ENCODE measurements at regions not wholly inside any gene's neighbourhood (a gene's known extent, or its start where the extent isn't known, plus 50 kb on each side); places are given as distances from the start of the nearest gene placed in this dataset.

DNA sequence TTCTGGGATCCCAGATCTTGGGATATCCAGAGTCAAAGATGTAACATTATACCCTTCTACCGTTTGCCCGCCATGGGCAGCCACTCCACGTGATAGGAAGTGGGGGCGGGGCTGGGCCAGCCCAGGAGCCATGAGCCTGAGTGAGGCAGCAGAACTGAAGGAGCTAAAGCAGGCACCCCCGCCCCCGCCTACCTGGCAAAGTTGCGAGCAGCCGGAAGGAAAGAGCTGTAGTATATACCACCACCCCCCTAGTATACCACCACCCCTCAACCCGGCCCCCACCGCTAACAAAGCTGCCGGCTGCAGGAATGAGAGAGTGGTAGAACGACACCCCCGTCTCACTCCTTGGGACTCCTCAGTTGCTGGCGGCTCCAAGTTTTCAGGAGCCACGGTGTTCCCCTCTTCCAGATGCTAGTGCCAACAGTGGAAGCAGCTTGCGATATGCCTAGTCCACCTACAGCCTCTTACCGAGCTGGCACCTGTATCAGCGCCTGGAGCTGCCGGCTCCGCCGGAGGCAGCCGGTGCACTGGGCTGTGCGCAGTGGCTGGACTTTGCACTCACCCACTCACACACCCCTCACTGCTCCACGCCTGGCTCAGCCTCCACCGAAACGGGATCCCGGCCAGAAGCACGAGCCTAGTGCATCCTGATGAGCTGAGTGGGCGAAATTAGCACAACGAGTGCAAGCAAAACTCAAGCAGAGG is 230.7 kb upstream of the PRR20A start:
- Histone ChIP-seq H3K9me3 (no peaks in the 10 kb centered on the region), H3K4me3 (no peak overlapping the region), H3K27ac (no peak overlapping the region), H3K4me1 (no peaks in the 10 kb centered on the region), H3K36me3 (no peaks in the 10 kb centered on the region), H3K27me3 (no peaks in the 10 kb centered on the region)
- 91 to 94% methylated on average over 20 to 30 of the region's 30 CpGs for WGBS, 2 donors
- TF ChIP-seq POLR2A (IDR thresholded peaks at IDR 0.05) = no peak
- no peak for TF ChIP-seq EP300 (IDR thresholded peaks at IDR 0.05)
- TF ChIP-seq CTCF (IDR thresholded peaks at IDR 0.05) = no peak
- DNase-seq (ENCODE audit: low spot score in 2 of 2) = no peak

GRCh38 chr13:56917966-56918365 is 222.8 kb upstream of the PRR20A start:
- TF ChIP-seq EP300 (IDR thresholded peaks at IDR 0.05) = no peak
- TF ChIP-seq POLR2A (IDR thresholded peaks at IDR 0.05) = no peak
- no peak for TF ChIP-seq CTCF (IDR thresholded peaks at IDR 0.05)
- WGBS, 2 donors = 97% methylated on average over 3 of the region's 3 CpGs
- H3K4me1 ChIP-seq = no peaks in the 10 kb centered on the region

GRCh38 chr13:56923626-56924140 is 217.0 kb upstream of the PRR20A start:
- DNase-seq (ENCODE audit: low spot score in 2 of 2) = no peak
- H3K36me3 ChIP-seq = no peaks in the 10 kb centered on the region
- H3K4me1 ChIP-seq = no peaks in the 10 kb centered on the region
- H3K4me3 ChIP-seq = no peak overlapping the region
- WGBS, 2 donors = 67 to 68% methylated on average over 2 of the region's 2 CpGs
- H3K27ac ChIP-seq = no peak overlapping the region
- H3K9me3 ChIP-seq = no peaks in the 10 kb centered on the region
- TF ChIP-seq CTCF (IDR thresholded peaks at IDR 0.05) = no peak
- TF ChIP-seq EP300 (IDR thresholded peaks at IDR 0.05) = no peak
- TF ChIP-seq POLR2A (IDR thresholded peaks at IDR 0.05) = no peak
- no peaks in the 10 kb centered on the region for H3K27me3 ChIP-seq

More at GRCh38 chr13:56917966-56918365, 222.8 kb upstream of the PRR20A start:
- no peaks in the 10 kb centered on the region for H3K9me3 ChIP-seq
- no peaks in the 10 kb centered on the region for H3K27me3 ChIP-seq
- DNase-seq (ENCODE audit: low spot score in 2 of 2) = no peak
- no peaks in the 10 kb centered on the region for H3K36me3 ChIP-seq
- no peak overlapping the region for H3K27ac ChIP-seq
- no peak overlapping the region for H3K4me3 ChIP-seq

DNA sequence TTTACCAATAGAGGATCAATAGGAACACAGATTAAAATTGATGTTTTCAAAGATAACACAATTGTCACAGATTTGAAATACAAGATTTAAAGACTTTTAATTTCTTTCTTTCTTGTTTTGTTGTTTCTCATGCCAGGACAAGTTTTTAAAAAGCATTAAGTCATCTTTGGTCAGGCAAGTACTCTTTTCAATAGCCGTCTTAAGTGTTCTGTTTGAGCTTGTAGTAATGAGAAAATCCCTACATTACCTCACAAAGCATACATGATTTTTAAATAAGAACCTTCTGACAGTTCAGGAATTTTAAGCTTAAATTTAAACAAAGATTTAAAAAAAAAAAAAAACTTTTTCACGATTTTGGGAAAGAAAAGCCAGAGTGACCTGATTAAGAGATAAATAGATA is 216.3 kb upstream of the PRR20A start:
- Histone ChIP-seq H3K4me1 (no peaks in the 10 kb centered on the region), H3K27ac (no peak overlapping the region), H3K27me3 (no peaks in the 10 kb centered on the region), H3K4me3 (no peak overlapping the region), H3K36me3 (no peaks in the 10 kb centered on the region), H3K9me3 (no peaks in the 10 kb centered on the region)
- TF ChIP-seq POLR2A (IDR thresholded peaks at IDR 0.05) (no peak), EP300 (IDR thresholded peaks at IDR 0.05) (no peak), CTCF (IDR thresholded peaks at IDR 0.05) (no peak)
- WGBS, 2 donors = 72 to 75% methylated on average over 2 of the region's 2 CpGs
- DNase-seq (ENCODE audit: low spot score in 2 of 2) = no peak

GRCh38 chr13:56932104-56932503 is 208.6 kb upstream of the PRR20A start:
- H3K36me3 ChIP-seq = no peaks in the 10 kb centered on the region
- H3K4me3 ChIP-seq = no peak overlapping the region
- no peaks in the 10 kb centered on the region for H3K4me1 ChIP-seq
- no peak overlapping the region for H3K27ac ChIP-seq
- no peaks in the 10 kb centered on the region for H3K27me3 ChIP-seq
- DNase-seq (ENCODE audit: low spot score in 2 of 2) = no peak
- no peaks in the 10 kb centered on the region for H3K9me3 ChIP-seq
- 73 to 76% methylated on average over 1 of the region's 1 CpG for WGBS, 2 donors
- TF ChIP-seq POLR2A (IDR thresholded peaks at IDR 0.05) = no peak

Measured in tibial nerve (tissue), 4 donors.